ENCODE measurements at regions not wholly inside any gene's neighbourhood (a gene's known extent, or its start where the extent isn't known, plus 50 kb on each side); places are given as distances from the start of the nearest gene placed in this dataset.
A peak's percentile ranks its signal among the peaks of the same experiment; 100 is the strongest.

DNA sequence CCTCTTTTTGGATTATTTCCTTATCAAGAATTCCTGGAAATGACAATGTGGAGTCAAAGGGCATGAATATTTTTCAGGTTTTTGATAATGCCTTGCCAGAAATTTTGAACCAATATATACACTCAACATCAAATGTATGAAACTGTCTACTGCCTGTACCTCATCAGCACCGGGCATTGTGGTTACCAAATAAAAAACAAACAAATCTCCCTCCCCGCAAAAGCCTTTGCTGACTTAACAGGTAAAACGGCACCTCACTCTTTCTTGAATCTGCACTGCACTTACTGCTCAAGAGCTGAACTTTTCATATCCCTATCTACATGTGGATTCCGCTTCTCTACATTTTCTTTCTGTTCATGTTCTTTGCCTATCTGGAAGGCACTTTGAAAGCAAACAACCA, 134.5 kb upstream of the PRICKLE2 start:
- Mint-ChIP-seq H3K27me3 (ENCODE audit: low read depth, poor library complexity) (peaks cover 6% of the 10 kb centered on the region), H3K9me3 (no peaks in the 10 kb centered on the region), H3K4me3 (no peak overlapping the region), H3K36me3 (ENCODE audit: low read depth) (no peaks in the 10 kb centered on the region), H3K4me1 (peaks cover 51% of the 10 kb centered on the region), H3K27ac (no peak overlapping the region)
- TF ChIP-seq, protein P1, sequence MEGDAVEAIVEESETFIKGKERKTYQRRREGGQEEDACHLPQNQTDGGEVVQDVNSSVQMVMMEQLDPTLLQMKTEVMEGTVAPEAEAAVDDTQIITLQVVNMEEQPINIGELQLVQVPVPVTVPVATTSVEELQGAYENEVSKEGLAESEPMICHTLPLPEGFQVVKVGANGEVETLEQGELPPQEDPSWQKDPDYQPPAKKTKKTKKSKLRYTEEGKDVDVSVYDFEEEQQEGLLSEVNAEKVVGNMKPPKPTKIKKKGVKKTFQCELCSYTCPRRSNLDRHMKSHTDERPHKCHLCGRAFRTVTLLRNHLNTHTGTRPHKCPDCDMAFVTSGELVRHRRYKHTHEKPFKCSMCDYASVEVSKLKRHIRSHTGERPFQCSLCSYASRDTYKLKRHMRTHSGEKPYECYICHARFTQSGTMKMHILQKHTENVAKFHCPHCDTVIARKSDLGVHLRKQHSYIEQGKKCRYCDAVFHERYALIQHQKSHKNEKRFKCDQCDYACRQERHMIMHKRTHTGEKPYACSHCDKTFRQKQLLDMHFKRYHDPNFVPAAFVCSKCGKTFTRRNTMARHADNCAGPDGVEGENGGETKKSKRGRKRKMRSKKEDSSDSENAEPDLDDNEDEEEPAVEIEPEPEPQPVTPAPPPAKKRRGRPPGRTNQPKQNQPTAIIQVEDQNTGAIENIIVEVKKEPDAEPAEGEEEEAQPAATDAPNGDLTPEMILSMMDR (IDR thresholded peaks at IDR 0.05): no peak
- DNase-seq: no peak

DNA sequence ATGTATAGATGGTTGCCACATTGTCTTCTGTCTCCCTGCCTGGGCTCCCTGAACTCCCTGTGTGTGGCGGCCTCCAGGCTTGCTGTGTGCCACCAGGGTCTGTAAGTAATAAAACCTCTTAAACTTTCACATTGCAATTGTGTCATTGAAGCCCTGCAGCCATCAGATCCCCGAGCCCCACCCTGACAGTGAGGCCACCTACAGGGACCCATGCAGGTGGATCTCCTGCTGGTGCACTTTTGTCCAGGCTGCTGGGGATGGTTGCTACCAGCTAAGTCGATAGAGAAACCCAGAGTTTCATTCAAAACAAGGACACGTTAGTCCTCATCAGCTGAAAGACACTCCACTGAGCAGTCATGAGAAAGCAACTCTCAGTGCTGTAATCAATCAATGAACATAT, 133.6 kb upstream of the PRICKLE2 start:
- H3K9me3 Mint-ChIP-seq: no peaks in the 10 kb centered on the region
- H3K4me3 Mint-ChIP-seq: no peak overlapping the region
- TF ChIP-seq, protein P1 (IDR thresholded peaks at IDR 0.05): no peak
- peaks cover 6% of the 10 kb centered on the region for H3K27me3 Mint-ChIP-seq (ENCODE audit: low read depth, poor library complexity)
- H3K36me3 Mint-ChIP-seq (ENCODE audit: low read depth): no peaks in the 10 kb centered on the region
- peaks cover 52% of the 10 kb centered on the region for H3K4me1 Mint-ChIP-seq
- no peak overlapping the region for H3K27ac Mint-ChIP-seq
- no peak for DNase-seq

DNA sequence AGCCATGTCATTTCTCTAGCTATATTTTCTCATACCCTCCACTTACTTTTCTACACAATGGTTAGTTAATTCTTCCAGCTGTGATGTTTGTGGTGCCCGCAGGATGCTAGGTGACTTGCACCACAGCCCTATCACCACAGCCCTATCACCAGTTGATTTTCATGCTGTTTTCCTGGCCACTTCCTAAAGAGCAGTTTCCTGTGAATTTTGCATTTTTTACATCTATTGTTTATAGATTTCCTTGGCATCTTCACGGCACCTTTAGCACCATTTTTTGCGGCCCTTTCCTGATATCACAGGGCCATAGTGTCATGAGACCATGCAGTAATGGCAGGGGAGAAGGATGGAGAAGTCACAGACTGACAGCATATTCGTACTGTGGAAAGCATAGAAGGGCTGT, 132.9 kb upstream of the PRICKLE2 start:
- TF ChIP-seq, protein P1 (IDR thresholded peaks at IDR 0.05): no peak
- DNase-seq: no peak
- peak overlapping the region; percentile 15 for H3K27ac Mint-ChIP-seq
- H3K27me3 Mint-ChIP-seq (ENCODE audit: low read depth, poor library complexity): peaks cover 6% of the 10 kb centered on the region
- no peaks in the 10 kb centered on the region for H3K36me3 Mint-ChIP-seq (ENCODE audit: low read depth)
- H3K9me3 Mint-ChIP-seq: no peaks in the 10 kb centered on the region
- no peak overlapping the region for H3K4me3 Mint-ChIP-seq
- H3K4me1 Mint-ChIP-seq: peaks cover 58% of the 10 kb centered on the region

DNA sequence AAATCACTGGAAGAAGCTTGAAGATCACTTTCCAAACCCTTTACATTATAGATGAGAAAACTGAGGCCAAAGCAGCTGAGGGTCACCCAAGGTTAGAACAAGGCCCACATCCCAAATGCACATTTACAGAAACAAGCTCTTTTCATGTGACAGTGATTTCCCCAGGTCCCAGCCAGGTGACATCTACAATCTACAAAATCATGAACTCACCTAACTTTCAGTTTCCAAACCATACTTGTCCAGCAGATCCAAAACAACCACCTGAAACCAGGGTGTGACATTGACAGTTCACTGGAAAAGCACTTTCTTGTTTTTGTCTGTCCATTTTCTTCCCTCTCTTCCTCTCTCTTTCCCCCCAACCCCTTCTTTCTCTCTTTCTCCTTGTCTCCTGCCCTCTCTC, 132.2 kb upstream of the PRICKLE2 start:
- H3K27me3 Mint-ChIP-seq (ENCODE audit: low read depth, poor library complexity): peaks cover 6% of the 10 kb centered on the region

DNA sequence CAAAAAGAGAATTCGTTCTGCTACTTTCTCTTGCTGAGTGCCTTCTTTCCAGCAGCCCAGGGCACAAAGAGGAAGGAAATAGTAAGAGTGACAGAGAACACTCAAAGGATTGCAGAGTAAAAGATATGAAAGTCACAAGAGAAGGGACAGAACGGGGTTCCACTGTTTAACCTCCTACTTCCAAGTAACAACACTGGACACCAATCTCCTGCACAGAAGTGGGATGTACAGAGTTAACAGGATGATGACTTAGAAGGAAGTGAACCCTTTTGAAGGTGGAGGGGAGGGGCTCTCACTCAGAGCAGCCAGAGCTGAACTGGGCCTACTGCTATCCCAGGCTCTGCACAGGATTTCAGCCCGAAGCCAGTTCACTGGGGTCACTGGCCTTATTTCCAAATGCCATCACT, 130.1 kb upstream of the PRICKLE2 start:
- Mint-ChIP-seq H3K27me3 (ENCODE audit: low read depth, poor library complexity) (peaks cover 6% of the 10 kb centered on the region), H3K27ac (peak overlapping the region; percentile 95), H3K4me1 (peaks cover 54% of the 10 kb centered on the region), H3K9me3 (no peaks in the 10 kb centered on the region), H3K4me3 (no peak overlapping the region), H3K36me3 (ENCODE audit: low read depth) (no peaks in the 10 kb centered on the region)
- TF ChIP-seq, protein P1 (IDR thresholded peaks at IDR 0.05): no peak
- DNase-seq: no peak

More for the DNA sequence above, 132.2 kb upstream of the PRICKLE2 start:
- no peak overlapping the region for H3K27ac Mint-ChIP-seq
- TF ChIP-seq, protein P1 (IDR thresholded peaks at IDR 0.05): no peak
- no peak for DNase-seq
- H3K4me1 Mint-ChIP-seq: peaks cover 58% of the 10 kb centered on the region
- H3K36me3 Mint-ChIP-seq (ENCODE audit: low read depth): no peaks in the 10 kb centered on the region
- no peak overlapping the region for H3K4me3 Mint-ChIP-seq
- H3K9me3 Mint-ChIP-seq: no peaks in the 10 kb centered on the region

DNA sequence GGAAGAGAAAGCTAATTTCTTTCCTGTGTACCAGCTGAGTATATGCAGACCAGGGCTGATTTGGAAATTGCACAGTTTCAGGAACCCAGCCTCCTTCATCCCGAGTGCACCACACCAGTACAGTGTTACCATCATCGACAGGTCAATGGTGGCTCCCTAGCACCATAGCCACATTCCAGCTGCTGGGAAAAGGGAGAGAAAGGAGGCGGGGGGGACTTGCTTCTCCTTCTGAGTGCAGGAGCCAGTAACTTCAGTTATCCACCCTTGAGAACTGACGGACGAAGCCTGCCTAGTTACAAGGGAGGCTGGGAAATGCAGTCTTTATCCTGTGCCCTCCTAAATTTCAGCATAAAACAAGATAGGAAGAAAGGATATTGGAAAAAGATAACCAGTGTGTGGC, 129.7 kb upstream of the PRICKLE2 start:
- TF ChIP-seq, protein P1 (IDR thresholded peaks at IDR 0.05): no peak
- peaks cover 54% of the 10 kb centered on the region for H3K4me1 Mint-ChIP-seq
- no peaks in the 10 kb centered on the region for H3K9me3 Mint-ChIP-seq
- DNase-seq: no peak
- no peaks in the 10 kb centered on the region for H3K36me3 Mint-ChIP-seq (ENCODE audit: low read depth)
- no peak overlapping the region for H3K4me3 Mint-ChIP-seq
- H3K27me3 Mint-ChIP-seq (ENCODE audit: low read depth, poor library complexity): peaks cover 3% of the 10 kb centered on the region
- peak overlapping the region; percentile 95 for H3K27ac Mint-ChIP-seq
